IMR-90 (cell line): ENCODE measurements at regions not wholly inside any gene's neighbourhood (a gene's known extent, or its start where the extent isn't known, plus 50 kb on each side); places are given as distances from the start of the nearest gene placed in this dataset.

Source experiments
- ATAC-seq: fragments of 200-7000 bp; cut with Tn5 transposase; 2 replicates; pipeline ENCODE4 v1.9.1; 2020; ENCODE audit warnings: low read depth, mild to moderate bottlenecking, moderate library complexity
- BruUV-seq: library from RNA; stranded (reverse); fragments of 400-500 nt; replicated peaks from 2 replicates; lab custom pipeline; 2021; lab: Mats Ljungman, UMichigan
- CTCF ChIA-PET: fragments of 300-600 bp; formaldehyde crosslinking; extraction: SDS; loops from one replicate; lab custom pipeline; 2021; ENCODE audit warnings: antibody characterized with exemption; lab: Yijun Ruan, JAX
- POLR2A ChIA-PET: fragments of 300-600 bp; sonication (Branson Sonifier 250); formaldehyde crosslinking; loops from one replicate; lab custom pipeline; 2022; ENCODE audit warnings: antibody characterized with exemption; ENCODE audit not compliant: unreplicated experiment; lab: Charles Lee
- DNase-seq: peaks from one replicate; pipeline ENCODE4 v3.0.0; 2013
- H2AFZ ChIP-seq: replicated peaks from 2 replicates; pipeline ENCODE3; 2013; ENCODE audit warnings: low read length, mild to moderate bottlenecking; ENCODE audit not compliant: poor library complexity
- H2AK5ac ChIP-seq: 2 replicates; pipeline ENCODE4 v1.6.1; 2013; ENCODE audit warnings: low read depth, low read length, inconsistent platforms
- H2AK9ac ChIP-seq: replicated peaks from 2 replicates; pipeline ENCODE3; 2013; ENCODE audit warnings: mild to moderate bottlenecking, low read depth, low read length, moderate library complexity; ENCODE audit not compliant: poor library complexity
- H2BK120ac ChIP-seq: 2 replicates; pipeline ENCODE4 v1.6.1; 2013; ENCODE audit warnings: low read depth, low read length, inconsistent platforms
- H2BK15ac ChIP-seq: 3 replicates; pipeline ENCODE4 v1.6.1; 2013; ENCODE audit warnings: low read depth, low read length, inconsistent platforms
- H2BK20ac ChIP-seq: 2 replicates; pipeline ENCODE4 v1.6.1; 2013; ENCODE audit warnings: low read depth, mild to moderate bottlenecking, inconsistent platforms, low read length, moderate library complexity
- H2BK5ac ChIP-seq: 2 replicates; pipeline ENCODE4 v1.6.1; 2013; ENCODE audit warnings: mild to moderate bottlenecking, low read depth, low read length, inconsistent platforms; ENCODE audit not compliant: poor library complexity, severe bottlenecking
- H3K14ac ChIP-seq: replicated peaks from 2 replicates; pipeline ENCODE4 v1.6.1; 2013; ENCODE audit warnings: low read depth, low read length, inconsistent platforms
- H3K18ac ChIP-seq: 2 replicates; pipeline ENCODE4 v1.6.1; 2013; ENCODE audit warnings: low read depth, low read length, control low read depth
- H3K23ac ChIP-seq: 2 replicates; pipeline ENCODE4 v1.6.1; 2013; ENCODE audit warnings: low read depth, low read length, inconsistent platforms
- H3K27ac ChIP-seq: 2 replicates; pipeline ENCODE4 v1.5.1; 2013; ENCODE audit warnings: mild to moderate bottlenecking, control low read depth, low read length; ENCODE audit not compliant: insufficient read depth
- H3K27me3 ChIP-seq: 2 replicates; pipeline ENCODE4 v1.6.1; 2013; ENCODE audit warnings: low read length; ENCODE audit not compliant: control insufficient read depth, insufficient read depth
- H3K36me3 ChIP-seq: 2 replicates; pipeline ENCODE4 v1.6.1; 2013; ENCODE audit warnings: low read length, mixed read lengths; ENCODE audit not compliant: control insufficient read depth, insufficient read depth
- H3K4ac ChIP-seq: 2 replicates; pipeline ENCODE4 v1.6.1; 2013; ENCODE audit warnings: low read depth, low read length, inconsistent platforms
- H3K4me1 ChIP-seq: 2 replicates; pipeline ENCODE4 v1.6.1; 2013; ENCODE audit warnings: low read length, mixed read lengths; ENCODE audit not compliant: control insufficient read depth, insufficient read depth
- H3K4me2 ChIP-seq: 2 replicates; pipeline ENCODE4 v1.6.1; 2013; ENCODE audit warnings: low read depth, mild to moderate bottlenecking, control low read depth, low read length, moderate library complexity
- H3K4me3 ChIP-seq: 2 replicates; pipeline ENCODE4 v1.5.1; 2013; ENCODE audit warnings: low read depth, mild to moderate bottlenecking, control low read depth, low read length, moderate library complexity; ENCODE audit not compliant: insufficient read depth
- H3K56ac ChIP-seq: 2 replicates; pipeline ENCODE4 v1.6.1; 2013; ENCODE audit warnings: low read length, inconsistent platforms; ENCODE audit not compliant: insufficient read depth; ENCODE audit errors: extremely low read depth
- H3K79me1 ChIP-seq, 2 experiments: 2 replicates each; pipeline ENCODE4 v1.6.1; 2013; ENCODE audit warnings: low read length in 2 of 2, inconsistent platforms in 1 of 2, low read depth in 1 of 2
- H3K9ac ChIP-seq: 2 replicates; pipeline ENCODE4 v1.6.1; 2013; ENCODE audit warnings: low read depth, low read length, control low read depth
- H3K9me1 ChIP-seq: 2 replicates; pipeline ENCODE4 v1.6.1; 2013; ENCODE audit warnings: low read length, inconsistent platforms; ENCODE audit not compliant: insufficient read depth
- H3K9me3 ChIP-seq: 2 replicates; pipeline ENCODE4 v1.6.1; 2013; ENCODE audit warnings: low read length; ENCODE audit not compliant: control insufficient read depth, insufficient read depth
- H4K20me1 ChIP-seq: 2 replicates; pipeline ENCODE4 v1.6.1; 2013; ENCODE audit warnings: low read length, inconsistent platforms; ENCODE audit not compliant: insufficient read depth
- H4K5ac ChIP-seq: 2 replicates; pipeline ENCODE4 v1.6.1; 2013; ENCODE audit warnings: mild to moderate bottlenecking, low read depth, low read length, control low read depth
- H4K8ac ChIP-seq, 2 experiments: 2 replicates each; pipeline ENCODE4 v1.6.1; 2013; ENCODE audit warnings: low read depth in 2 of 2, low read length in 2 of 2, control low read depth in 1 of 2, inconsistent platforms in 1 of 2
- H4K91ac ChIP-seq: 2 replicates; pipeline ENCODE4 v1.6.1; 2013; ENCODE audit warnings: low read depth, low read length, inconsistent platforms; ENCODE audit not compliant: insufficient read depth
- POLR2A ChIP-seq: IDR thresholded peaks from 2 replicates; pipeline ENCODE4 v1.6.1; 2012; ENCODE audit warnings: mild to moderate bottlenecking, low read depth, low read length
- RCOR1 ChIP-seq: IDR thresholded peaks from 2 replicates; pipeline ENCODE4 v1.6.1; 2012; ENCODE audit warnings: mild to moderate bottlenecking, low read length, improper control_type of control experiment; ENCODE audit not compliant: insufficient replicate concordance
- WGBS, 2 experiments: methylation state at CpG; one replicate each; pipeline versions ENCODE4 v1.1.5 to v1.1.7; 2013; ENCODE audit warnings: missing lambda C conversion rate in 2 of 2; ENCODE audit not compliant: insufficient read length in 1 of 2; ENCODE audit errors: extremely low coverage in 2 of 2; 5-methylcytosine and 5-hydroxymethylcytosine counted together
- dilution Hi-C: fragments of 300-500 bp; cut with HindIII; formaldehyde crosslinking; loops from one replicate; pipeline ENCODE4 v1.14.3; 2018; ENCODE audit warnings: low sequenced_read_pairs; ENCODE audit not compliant: unreplicated experiment
- in situ Hi-C: fragments of 300-500 bp; cut with MboI; formaldehyde crosslinking; loops from 3 replicates; pipeline ENCODE4 v1.14.3; 2019; ENCODE audit warnings: low sequenced_read_pairs, inconsistent platforms, mixed read lengths
- intact Hi-C: fragments of 100-400 bp; cut with micrococcal nuclease; formaldehyde crosslinking; loops from 2 replicates; pipeline ENCODE4 v1.10.0; 2022

DNA sequence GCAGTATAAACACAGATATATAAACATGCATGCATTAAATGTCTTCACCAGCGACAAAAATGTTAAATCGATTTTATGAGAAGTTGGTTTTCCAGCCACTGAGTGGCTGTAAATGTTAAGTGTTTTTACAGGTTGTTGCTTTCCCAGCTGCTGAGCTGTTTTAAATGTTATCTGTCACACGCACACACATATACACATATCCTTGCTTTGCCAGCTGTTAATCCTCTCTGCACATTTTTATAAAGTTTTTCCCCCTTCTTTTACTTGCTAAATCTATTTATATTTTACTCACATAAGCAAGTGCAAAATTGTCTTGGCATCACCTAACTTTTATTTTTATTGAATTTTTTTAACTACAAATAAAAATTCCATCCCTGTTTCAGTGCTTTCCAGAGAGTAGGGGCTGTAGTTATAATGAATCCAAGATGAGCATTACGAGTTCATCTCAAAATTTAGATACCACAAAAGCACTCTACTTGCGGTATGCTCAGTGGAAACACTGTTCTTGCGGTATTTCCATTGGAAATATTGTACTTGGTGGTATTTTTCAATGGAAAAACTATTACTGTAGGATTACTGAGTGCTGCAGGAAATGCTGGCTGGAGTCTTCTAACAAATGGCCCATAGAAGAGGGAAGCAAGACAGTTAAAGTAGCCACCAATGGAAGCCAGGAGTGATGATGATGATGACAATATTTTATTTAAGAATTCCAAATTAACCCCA is 124.9 kb upstream of the KCNJ16 start:
- no peak overlapping the region for H2BK120ac ChIP-seq
- no TSS peak for BruUV-seq
- H3K4me1 ChIP-seq, result peaks cover 5% of the 10 kb centered on the region; the same call in 1 of the 2 replicates
- dilution Hi-C loops, result no loop called here
- H2BK20ac ChIP-seq, result no peak overlapping the region
- no peaks in the 10 kb centered on the region for H3K9me1 ChIP-seq
- no peak overlapping the region for H3K9ac ChIP-seq
- H3K4me3 ChIP-seq, result no peak overlapping the region
- no peak overlapping the region for H3K23ac ChIP-seq
- no peak overlapping the region for H3K4ac ChIP-seq
- H4K5ac ChIP-seq, result no peak overlapping the region
- CTCF ChIA-PET, result interaction anchor here (0.6 kb wide), 1 partner anchor 323 kb away, joined by 3 read pairs; no protein-coding TSS in a partner anchor
- no peaks in the 10 kb centered on the region for H3K36me3 ChIP-seq
- intact Hi-C loops, result no loop called here
- no peak overlapping the region for H2AK9ac ChIP-seq
- no peak overlapping the region for H3K56ac ChIP-seq
- in situ Hi-C loops, result no loop called here
- no peak for TF ChIP-seq RCOR1
- no peak for TF ChIP-seq POLR2A
- H2BK5ac ChIP-seq, result no peak overlapping the region
- no peak overlapping the region for H4K91ac ChIP-seq
- H3K14ac ChIP-seq, result no peak overlapping the region
- H2AFZ ChIP-seq, result no peak overlapping the region
- no peaks in the 10 kb centered on the region for H3K27me3 ChIP-seq
- H4K20me1 ChIP-seq, result no peaks in the 10 kb centered on the region
- POLR2A ChIA-PET, result no interaction called here
- ATAC-seq (no peak), DNase-seq (peak; percentile 7)
- H4K8ac ChIP-seq, result no peak overlapping the region
- H2AK5ac ChIP-seq, result no peak overlapping the region
- H3K27ac ChIP-seq, result no peak overlapping the region
- WGBS, 2 experiments, result no CpG with 5 or more reads among the region's 6 CpGs
- no peak overlapping the region for H3K4me2 ChIP-seq
- H2BK15ac ChIP-seq, result no peak overlapping the region
- no peaks in the 10 kb centered on the region for H3K79me1 ChIP-seq
- no peaks in the 10 kb centered on the region for H3K9me3 ChIP-seq
- no peak overlapping the region for H3K18ac ChIP-seq
